ENCODE measurements at regions not wholly inside any gene's neighbourhood (a gene's known extent, or its start where the extent isn't known, plus 50 kb on each side); places are given as distances from the start of the nearest gene placed in this dataset.

DNA sequence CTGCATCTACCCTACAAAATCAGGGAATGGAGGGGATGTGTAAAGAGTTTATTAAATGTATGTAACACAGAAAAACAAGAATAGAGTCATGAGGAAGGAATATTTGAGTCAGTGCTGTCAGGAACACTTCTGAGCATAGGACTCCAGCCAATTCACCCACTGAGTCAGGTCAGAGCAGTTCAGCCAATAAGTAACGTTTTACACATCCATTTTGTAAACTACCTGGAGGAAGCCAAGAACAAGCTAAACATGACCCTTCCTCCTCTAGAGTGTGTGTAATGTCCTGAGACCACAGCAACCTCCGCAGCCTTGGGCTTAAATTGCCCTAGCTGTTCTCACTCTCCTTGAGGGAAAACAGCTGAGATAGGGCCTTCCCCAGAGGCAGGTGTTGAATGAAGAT is 691.5 kb upstream of the LRRN3 start:
- TF ChIP-seq, protein P1, sequence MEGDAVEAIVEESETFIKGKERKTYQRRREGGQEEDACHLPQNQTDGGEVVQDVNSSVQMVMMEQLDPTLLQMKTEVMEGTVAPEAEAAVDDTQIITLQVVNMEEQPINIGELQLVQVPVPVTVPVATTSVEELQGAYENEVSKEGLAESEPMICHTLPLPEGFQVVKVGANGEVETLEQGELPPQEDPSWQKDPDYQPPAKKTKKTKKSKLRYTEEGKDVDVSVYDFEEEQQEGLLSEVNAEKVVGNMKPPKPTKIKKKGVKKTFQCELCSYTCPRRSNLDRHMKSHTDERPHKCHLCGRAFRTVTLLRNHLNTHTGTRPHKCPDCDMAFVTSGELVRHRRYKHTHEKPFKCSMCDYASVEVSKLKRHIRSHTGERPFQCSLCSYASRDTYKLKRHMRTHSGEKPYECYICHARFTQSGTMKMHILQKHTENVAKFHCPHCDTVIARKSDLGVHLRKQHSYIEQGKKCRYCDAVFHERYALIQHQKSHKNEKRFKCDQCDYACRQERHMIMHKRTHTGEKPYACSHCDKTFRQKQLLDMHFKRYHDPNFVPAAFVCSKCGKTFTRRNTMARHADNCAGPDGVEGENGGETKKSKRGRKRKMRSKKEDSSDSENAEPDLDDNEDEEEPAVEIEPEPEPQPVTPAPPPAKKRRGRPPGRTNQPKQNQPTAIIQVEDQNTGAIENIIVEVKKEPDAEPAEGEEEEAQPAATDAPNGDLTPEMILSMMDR (IDR thresholded peaks at IDR 0.05) = no peak

DNA sequence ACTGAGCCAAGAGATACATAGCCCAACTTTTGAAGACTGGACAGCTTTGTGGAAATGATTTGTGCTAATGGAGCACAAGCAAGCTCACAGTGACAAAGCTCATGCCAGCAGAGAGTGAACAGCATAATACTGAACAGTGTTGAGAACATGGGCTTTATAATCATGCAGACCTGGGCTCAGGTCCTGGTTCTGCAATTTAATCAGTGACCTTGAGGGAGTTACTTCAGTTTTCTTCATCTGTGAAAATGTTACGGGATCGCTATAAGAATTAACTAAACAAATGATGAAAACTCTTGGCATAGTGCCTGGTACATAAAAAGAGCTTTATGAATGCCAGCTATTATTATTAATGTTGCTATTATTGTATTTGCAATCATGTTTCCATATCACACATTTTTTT is 690.5 kb upstream of the LRRN3 start:
- TF ChIP-seq, protein P1 (IDR thresholded peaks at IDR 0.05) = no peak

DNA sequence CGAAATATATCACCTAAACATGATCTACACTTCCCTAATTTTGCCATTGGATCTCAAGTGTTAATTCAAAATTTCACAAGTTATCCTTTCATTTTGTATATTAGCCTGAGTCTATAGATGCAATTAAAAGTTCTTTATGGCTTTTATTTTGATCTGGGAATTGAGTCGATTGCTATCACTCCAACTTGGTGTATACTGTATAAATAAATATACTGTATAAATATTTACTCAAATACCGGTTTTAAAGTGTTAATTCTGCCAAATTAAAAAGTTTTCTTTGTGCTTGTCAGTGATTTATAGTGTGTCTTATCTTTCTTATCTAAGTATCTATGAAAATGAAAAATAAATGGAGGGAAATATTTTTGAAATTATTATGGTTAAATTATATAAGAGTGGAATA is 683.7 kb upstream of the LRRN3 start:
- TF ChIP-seq, protein P1 (IDR thresholded peaks at IDR 0.05) = no peak

DNA sequence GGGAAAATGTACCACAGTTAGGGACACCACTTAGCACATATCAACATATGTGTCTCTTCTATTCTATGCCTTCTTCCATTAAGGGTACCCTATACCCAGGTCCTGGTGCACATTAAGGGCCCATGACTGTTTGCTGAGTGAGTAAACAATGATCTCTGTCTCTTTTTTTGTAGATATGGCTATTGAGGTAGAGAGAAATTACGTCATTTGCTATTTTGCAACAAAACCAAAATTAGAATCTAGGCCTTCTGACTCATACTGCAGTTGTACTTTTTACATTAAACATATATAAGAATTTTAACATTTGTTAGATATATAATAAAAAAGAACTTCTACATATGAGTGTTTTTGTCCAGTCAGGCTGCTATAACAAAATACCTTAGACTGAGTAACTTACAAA is 683.2 kb upstream of the LRRN3 start:
- TF ChIP-seq, protein P1 (IDR thresholded peaks at IDR 0.05) = no peak

DNA sequence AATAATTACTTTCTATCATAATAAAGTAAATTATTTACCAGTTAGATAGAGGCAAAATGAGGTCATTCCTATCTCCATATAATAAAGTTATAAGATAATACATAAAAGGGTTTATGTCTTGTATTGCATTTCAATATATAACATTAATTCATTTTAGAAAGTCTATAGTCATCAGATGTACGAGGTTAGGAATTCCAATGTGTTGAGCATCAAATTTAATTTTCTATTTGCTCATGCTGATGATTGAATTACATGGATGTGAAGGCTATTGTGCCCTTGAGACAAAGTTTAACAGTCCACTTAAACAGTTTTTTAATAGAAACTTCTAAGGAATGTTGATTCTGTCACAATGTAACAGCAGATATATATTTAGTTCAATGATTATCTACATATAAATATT is 678.3 kb upstream of the LRRN3 start:
- TF ChIP-seq, protein P1 (IDR thresholded peaks at IDR 0.05) = no peak

DNA sequence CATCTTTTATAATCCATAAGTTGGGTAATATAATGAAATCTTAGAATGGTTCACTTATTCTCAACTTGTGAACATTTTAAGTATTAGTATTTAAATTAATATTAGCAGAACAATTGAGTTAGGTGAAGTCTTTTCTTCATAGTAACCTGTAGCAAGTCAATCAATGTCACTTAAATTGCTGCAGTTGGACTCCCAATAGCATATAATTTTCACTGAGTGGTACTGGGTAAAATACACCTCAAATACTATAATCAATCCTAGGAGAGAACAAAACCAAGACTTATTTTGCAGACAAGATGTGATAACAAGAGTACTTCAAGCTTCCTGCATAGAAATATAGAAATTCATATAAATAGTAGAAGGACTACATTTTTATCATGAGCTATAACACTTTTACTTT is 677.9 kb upstream of the LRRN3 start:
- TF ChIP-seq, protein P1 (IDR thresholded peaks at IDR 0.05) = no peak

DNA sequence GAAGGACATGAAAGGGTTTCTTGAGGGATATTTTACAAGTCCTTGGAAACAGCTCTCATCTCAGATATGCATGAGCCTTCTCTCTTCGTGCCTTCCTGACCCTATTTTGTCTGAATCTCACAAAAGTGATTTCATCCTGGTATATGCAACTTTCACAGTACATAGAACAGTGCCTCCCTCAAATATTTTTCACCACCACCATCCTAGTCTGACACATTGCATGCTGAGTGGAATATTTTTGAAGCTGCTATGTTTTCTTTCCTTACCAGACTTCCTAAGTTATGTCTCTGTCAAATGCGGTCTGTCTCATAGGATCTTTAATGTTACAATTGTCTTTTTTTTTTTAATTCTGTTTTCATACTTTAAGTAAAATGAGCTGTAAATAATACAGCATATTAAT is 673.3 kb upstream of the LRRN3 start:
- TF ChIP-seq, protein P1 (IDR thresholded peaks at IDR 0.05) = no peak

DNA sequence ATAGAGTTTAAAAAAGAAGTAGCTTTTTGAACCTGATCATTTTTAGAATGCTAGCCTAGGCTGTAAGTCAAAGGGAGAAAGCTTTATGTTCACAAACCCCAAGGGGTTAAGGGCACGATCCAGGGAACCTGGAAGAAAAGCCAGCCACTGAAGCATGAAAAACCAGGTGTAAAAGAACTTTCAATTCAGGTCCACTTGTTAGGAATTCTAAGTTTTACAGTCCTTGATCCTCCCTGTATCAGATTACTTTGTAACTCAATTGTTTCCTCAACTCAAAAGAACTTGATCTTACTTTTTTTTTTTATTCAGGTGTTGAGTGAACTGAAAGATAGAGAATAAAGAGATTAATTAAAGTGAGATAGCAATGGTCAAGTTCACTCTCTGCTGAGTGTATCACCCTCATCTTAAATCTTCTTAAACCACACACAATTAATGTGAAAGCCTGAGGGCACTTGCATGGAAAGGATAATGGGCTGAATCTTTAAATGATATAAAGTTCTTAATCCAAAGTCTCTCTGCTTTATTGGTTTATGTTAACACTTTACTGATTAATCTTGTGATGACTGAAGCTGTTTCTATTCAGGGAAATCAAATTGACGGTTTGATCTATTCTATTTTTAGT is 672.2 kb upstream of the LRRN3 start:
- TF ChIP-seq, protein P1 (IDR thresholded peaks at IDR 0.05) = no peak

All from LNCAP (cell line).